ENCODE measurements at regions not wholly inside any gene's neighbourhood (a gene's known extent, or its start where the extent isn't known, plus 50 kb on each side); places are given as distances from the start of the nearest gene placed in this dataset.
"Not testable (repeated sequence)": the region's sequence is repeated elsewhere in the genome, so short reads cannot be mapped to it uniquely, and the experiment has no call there.

GRCh38 chr5:32534041-32534440 is 51.3 kb upstream of the SUB1 start:
- DNase-seq, result peak; percentile 45

GRCh38 chr5:32531885-32532520 is 53.4 kb upstream of the SUB1 start:
- DNase-seq, result no peak

- not testable (repeated sequence) for DNase-seq
These were observed 58.0 kb upstream of the SUB1 start for GRCh38 chr5:32527321-32527720.

- no peak for DNase-seq
These were observed 58.5 kb upstream of the SUB1 start for GRCh38 chr5:32526810-32527209.

GRCh38 chr5:32523625-32524024 is 61.7 kb upstream of the SUB1 start:
- no peak for DNase-seq

GRCh38 chr5:32522429-32523143 is 62.8 kb upstream of the SUB1 start:
- no peak for DNase-seq

GRCh38 chr5:32521481-32521880 is 63.9 kb upstream of the SUB1 start:
- no peak for DNase-seq

GRCh38 chr5:32520972-32521371 is 64.4 kb upstream of the SUB1 start:
- DNase-seq, result no peak

GRCh38 chr5:32520356-32520755 is 65.0 kb upstream of the SUB1 start:
- DNase-seq, result no peak

- no peak for DNase-seq
These were observed 65.8 kb upstream of the SUB1 start for GRCh38 chr5:32519508-32519907.

- DNase-seq, result no peak
These were observed 70.3 kb upstream of the ZFR start for GRCh38 chr5:32514806-32515205.

- no peak for DNase-seq
These were observed 68.4 kb upstream of the ZFR start for GRCh38 chr5:32512926-32513325.

- DNase-seq, result no peak
These were observed 67.3 kb upstream of the ZFR start for GRCh38 chr5:32511776-32512374.

- DNase-seq, result no peak
These were observed 66.3 kb upstream of the ZFR start for GRCh38 chr5:32510860-32511259.

GRCh38 chr5:32508806-32509805 is 64.6 kb upstream of the ZFR start:
- no peak for DNase-seq

- peak; percentile 74 for DNase-seq
These were observed 63.3 kb upstream of the ZFR start for GRCh38 chr5:32507738-32508434.

- peak; percentile 39 for DNase-seq
These were observed 62.3 kb upstream of the ZFR start for GRCh38 chr5:32506799-32507198.

GRCh38 chr5:32506201-32506661 is 61.7 kb upstream of the ZFR start:
- DNase-seq, result peak; percentile 86

- DNase-seq, result peak; percentile 64
These were observed 61.2 kb upstream of the ZFR start for GRCh38 chr5:32505756-32506155.

GRCh38 chr5:32504989-32505596 is 60.6 kb upstream of the ZFR start:
- peak; percentile 92 for DNase-seq
